GM10248 (cell line): ENCODE measurements at regions not wholly inside any gene's neighbourhood (a gene's known extent, or its start where the extent isn't known, plus 50 kb on each side); places are given as distances from the start of the nearest gene placed in this dataset.
"Not testable (repeated sequence)": the region's sequence is repeated elsewhere in the genome, so short reads cannot be mapped to it uniquely, and the experiment has no call there.

ENCODE experiments used
- CTCF ChIA-PET: fragments of 300-600 bp; sonication (Branson Sonifier 250); formaldehyde crosslinking; extraction: SDS; loops from one replicate; lab custom pipeline; 2021; ENCODE audit warnings: antibody characterized with exemption; lab: Yijun Ruan, JAX
- POLR2A ChIA-PET: fragments of 350-650 bp; sonication (Branson Sonifier 250); formaldehyde crosslinking; extraction: SDS; loops from one replicate; lab custom pipeline; 2020; ENCODE audit warnings: antibody characterized with exemption; lab: Yijun Ruan, JAX
- DNase-seq: peaks from one replicate; pipeline ENCODE4 v3.0.0; 2012; ENCODE audit errors: extremely low spot score
- CTCF ChIP-seq: IDR thresholded peaks from 2 replicates; pipeline ENCODE4 v1.5.1; 2012; ENCODE audit warnings: mild to moderate bottlenecking, low read depth; ENCODE audit errors: extremely low read depth, missing control alignments, control extremely low read depth

- CTCF ChIA-PET, result interaction anchor here (4.2 to 5.0 kb wide), 2 partner anchors 214 to 217 kb away, joined by 32 to 35 read pairs; no protein-coding TSS in a partner anchor
- no peak for TF ChIP-seq CTCF
- DNase-seq, result no peak
- POLR2A ChIA-PET, result no interaction called here
Observed at GRCh38 chr3:139113993-139114375, 69.3 kb upstream of the PRR23C start.

DNA sequence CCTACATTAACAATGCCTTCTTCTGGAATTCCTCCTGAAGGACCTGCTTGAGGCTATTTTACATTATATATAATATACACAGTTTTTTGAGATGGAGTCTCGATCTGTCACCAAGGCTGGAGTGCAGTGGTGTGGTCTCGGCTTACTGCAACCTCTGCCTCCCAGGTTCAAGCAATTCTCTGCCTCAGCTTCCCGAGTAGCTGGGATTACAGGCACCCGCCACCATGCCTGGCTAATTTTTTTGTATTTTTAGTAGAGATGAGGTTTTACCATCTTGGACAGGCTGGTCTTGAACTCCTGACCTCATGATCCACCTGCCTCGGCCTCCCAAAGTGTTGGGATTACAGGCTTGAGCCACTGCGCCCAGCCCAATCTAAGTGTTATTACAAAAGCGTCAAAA is 71.9 kb upstream of the PRR23C start:
- DNase-seq, POLR2A ChIA-PET, CTCF ChIA-PET: not testable (repeated sequence)

- no peak for TF ChIP-seq CTCF
- ChIA-PET CTCF (no interaction called here), POLR2A (no interaction called here)
- no peak for DNase-seq
Observed at GRCh38 chr3:139117136-139117675, 72.5 kb upstream of the PRR23C start.

DNA sequence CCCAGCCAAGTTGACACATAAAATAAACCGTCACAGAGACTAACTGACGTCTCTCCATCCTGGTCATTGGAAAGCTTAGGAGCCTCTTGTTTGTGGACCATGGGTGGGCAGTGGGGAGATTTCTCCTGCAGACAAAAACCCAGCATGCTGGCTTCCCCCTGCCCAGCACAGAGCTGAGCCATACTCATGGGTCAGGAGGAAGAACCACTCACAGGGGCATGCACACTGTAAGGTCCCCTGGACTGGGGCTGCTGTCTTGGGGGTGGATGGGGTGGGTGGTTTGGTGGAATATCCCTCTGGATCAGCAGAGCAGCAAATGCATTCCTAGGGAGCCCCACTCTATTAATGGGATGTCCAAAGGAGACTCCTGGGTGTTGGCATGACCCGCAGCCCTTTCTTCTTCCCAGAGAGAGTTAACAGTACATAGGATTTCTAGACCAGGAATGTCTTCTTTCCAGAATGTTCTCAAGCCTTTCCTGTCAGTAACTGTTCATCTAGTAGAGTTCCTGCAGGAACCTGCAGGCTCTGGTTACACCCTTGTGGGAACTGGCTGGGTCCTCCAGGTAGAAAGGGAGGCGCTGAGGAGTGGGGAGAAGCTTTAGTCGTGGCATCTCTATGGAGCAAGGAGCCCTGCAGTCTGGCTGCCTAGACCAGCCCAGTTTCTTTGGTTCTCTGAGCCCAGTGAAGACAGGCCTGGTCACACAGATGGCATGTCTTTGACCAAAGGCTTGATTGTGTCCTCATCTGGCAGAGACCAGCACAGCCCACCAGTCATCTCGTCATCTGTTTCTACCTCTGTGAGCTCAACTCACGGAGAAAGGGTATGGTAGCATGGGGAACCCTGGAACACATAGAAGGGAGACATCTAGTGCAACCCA is 73.4 kb upstream of the PRR23C start:
- POLR2A ChIA-PET, result no interaction called here
- no peak for TF ChIP-seq CTCF
- no peak for DNase-seq
- CTCF ChIA-PET, result no interaction called here

DNA sequence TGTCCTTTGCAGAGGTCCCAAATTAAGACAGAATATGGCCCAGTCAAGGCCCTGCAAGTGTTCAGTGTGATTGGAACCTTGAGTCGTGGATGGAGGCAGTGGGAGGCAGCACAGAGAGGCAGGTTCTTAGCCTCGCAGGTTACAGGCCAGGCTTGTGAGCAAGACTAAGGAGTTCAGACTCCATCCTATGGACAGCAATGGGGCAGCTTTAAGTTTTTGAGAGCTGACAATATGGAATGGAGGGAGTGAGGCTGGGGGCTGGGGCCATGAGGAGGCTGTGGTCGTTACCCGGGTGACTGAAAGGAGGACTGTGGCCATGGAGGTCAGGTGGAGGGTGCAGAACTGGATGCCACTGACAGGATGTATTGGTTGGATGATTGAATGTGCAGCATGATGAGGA is 74.1 kb upstream of the PRR23C start:
- no peak for TF ChIP-seq CTCF
- ChIA-PET CTCF (no interaction called here), POLR2A (no interaction called here)
- no peak for DNase-seq

- ChIA-PET POLR2A (no interaction called here), CTCF (interaction anchor here (1.1 kb wide), 1 partner anchor 200 kb away, joined by 3 read pairs; no protein-coding TSS in a partner anchor)
Observed at GRCh38 chr3:139119331-139120025, 74.8 kb upstream of the PRR23C start.

More at GRCh38 chr3:139119331-139120025, 74.8 kb upstream of the PRR23C start:
- no peak for DNase-seq
- no peak for TF ChIP-seq CTCF
